NCI-H1930 (cell line): ENCODE measurements at regions not wholly inside any gene's neighbourhood (a gene's known extent, or its start where the extent isn't known, plus 50 kb on each side); places are given as distances from the start of the nearest gene placed in this dataset.
"Not testable (repeated sequence)": the region's sequence is repeated elsewhere in the genome, so short reads cannot be mapped to it uniquely, and the experiment has no call there.

Experiments used
- DNase-seq, 2 experiments: peaks; one replicate each; lab custom pipeline; 2025; lab: John Stamatoyannopoulos, UW

- no peak for DNase-seq
These were observed 220.2 kb upstream of the MYO3A start for GRCh38 chr10:25713894-25714240.

GRCh38 chr10:25724241-25724640 is 209.8 kb upstream of the MYO3A start:
- no peak for DNase-seq

- peak; percentile 1 to 8 for DNase-seq
These were observed 207.9 kb upstream of the MYO3A start for GRCh38 chr10:25725917-25726716.

GRCh38 chr10:25738776-25739175 is 195.3 kb upstream of the MYO3A start:
- DNase-seq = no peak

GRCh38 chr10:25743832-25744231 is 190.2 kb upstream of the MYO3A start:
- no peak for DNase-seq

- DNase-seq = no peak
These were observed 189.5 kb upstream of the MYO3A start for GRCh38 chr10:25744574-25744973.

- DNase-seq = no peak
These were observed 188.1 kb upstream of the MYO3A start for GRCh38 chr10:25745976-25746375.

GRCh38 chr10:25747084-25747483 is 186.9 kb upstream of the MYO3A start:
- no peak for DNase-seq

GRCh38 chr10:25748509-25748908 is 185.5 kb upstream of the MYO3A start:
- DNase-seq = no peak

- no peak for DNase-seq
These were observed 180.3 kb upstream of the MYO3A start for GRCh38 chr10:25753776-25754175.

- DNase-seq = not testable (repeated sequence)
These were observed 178.2 kb upstream of the MYO3A start for GRCh38 chr10:25755874-25756273.

- no peak for DNase-seq
These were observed 177.2 kb upstream of the MYO3A start for GRCh38 chr10:25756784-25757183.

- peak in 1 of 2 experiments; percentile 4 for DNase-seq
These were observed 176.0 kb upstream of the MYO3A start for GRCh38 chr10:25758041-25758457.

- no peak for DNase-seq
These were observed 175.5 kb upstream of the MYO3A start for GRCh38 chr10:25758511-25758910.

- DNase-seq = no peak
These were observed 172.1 kb upstream of the MYO3A start for GRCh38 chr10:25761937-25762336.

- no peak for DNase-seq
These were observed 167.8 kb upstream of the MYO3A start for GRCh38 chr10:25766213-25766612.

- DNase-seq = no peak
These were observed 167.3 kb upstream of the MYO3A start for GRCh38 chr10:25766687-25767221.

GRCh38 chr10:25768167-25768566 is 165.9 kb upstream of the MYO3A start:
- DNase-seq = no peak

GRCh38 chr10:25778646-25779045 is 155.4 kb upstream of the MYO3A start:
- DNase-seq = no peak

GRCh38 chr10:25786161-25786560 is 147.9 kb upstream of the MYO3A start:
- no peak for DNase-seq

GRCh38 chr10:25786899-25787298 is 147.1 kb upstream of the MYO3A start:
- no peak for DNase-seq

- no peak for DNase-seq
These were observed 136.1 kb upstream of the MYO3A start for GRCh38 chr10:25797888-25798429.

- DNase-seq = no peak
These were observed 129.5 kb upstream of the MYO3A start for GRCh38 chr10:25804505-25804904.

GRCh38 chr10:25805986-25806385 is 128.0 kb upstream of the MYO3A start:
- no peak for DNase-seq
